ENCODE measurements at regions not wholly inside any gene's neighbourhood (a gene's known extent, or its start where the extent isn't known, plus 50 kb on each side); places are given as distances from the start of the nearest gene placed in this dataset.
A peak's percentile ranks its signal among the peaks of the same experiment; 100 is the strongest.

DNA sequence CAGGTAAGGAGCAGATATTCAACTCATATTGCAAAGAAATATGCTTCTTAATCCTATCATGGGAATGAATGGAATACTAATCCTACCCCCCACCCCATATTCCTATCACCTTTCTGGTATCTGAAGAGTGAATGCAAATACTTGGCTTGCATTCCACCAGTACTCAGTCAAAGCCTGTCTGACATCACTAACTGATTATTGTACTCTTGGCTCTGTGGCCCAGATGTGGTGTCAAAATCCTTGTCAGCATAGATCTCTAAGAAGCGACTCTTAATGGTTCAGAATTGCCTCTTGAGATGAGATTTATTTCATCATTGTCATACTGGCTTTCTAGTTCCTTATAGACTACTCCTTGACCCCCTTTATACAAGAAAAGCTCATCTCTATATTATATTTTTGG lies 604.6 kb downstream of the ADGRL2 start:
- H3K4me3 ChIP-seq (ENCODE audit: low read length) = no peak overlapping the region
- TF ChIP-seq, protein P1, sequence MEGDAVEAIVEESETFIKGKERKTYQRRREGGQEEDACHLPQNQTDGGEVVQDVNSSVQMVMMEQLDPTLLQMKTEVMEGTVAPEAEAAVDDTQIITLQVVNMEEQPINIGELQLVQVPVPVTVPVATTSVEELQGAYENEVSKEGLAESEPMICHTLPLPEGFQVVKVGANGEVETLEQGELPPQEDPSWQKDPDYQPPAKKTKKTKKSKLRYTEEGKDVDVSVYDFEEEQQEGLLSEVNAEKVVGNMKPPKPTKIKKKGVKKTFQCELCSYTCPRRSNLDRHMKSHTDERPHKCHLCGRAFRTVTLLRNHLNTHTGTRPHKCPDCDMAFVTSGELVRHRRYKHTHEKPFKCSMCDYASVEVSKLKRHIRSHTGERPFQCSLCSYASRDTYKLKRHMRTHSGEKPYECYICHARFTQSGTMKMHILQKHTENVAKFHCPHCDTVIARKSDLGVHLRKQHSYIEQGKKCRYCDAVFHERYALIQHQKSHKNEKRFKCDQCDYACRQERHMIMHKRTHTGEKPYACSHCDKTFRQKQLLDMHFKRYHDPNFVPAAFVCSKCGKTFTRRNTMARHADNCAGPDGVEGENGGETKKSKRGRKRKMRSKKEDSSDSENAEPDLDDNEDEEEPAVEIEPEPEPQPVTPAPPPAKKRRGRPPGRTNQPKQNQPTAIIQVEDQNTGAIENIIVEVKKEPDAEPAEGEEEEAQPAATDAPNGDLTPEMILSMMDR (conservative IDR thresholded peaks at IDR 0.05; ENCODE audit: low read depth, low read length) = no peak
- no peak for DNase-seq (ENCODE audit: low read depth)

- TF ChIP-seq, protein P1 (conservative IDR thresholded peaks at IDR 0.05; ENCODE audit: low read depth, low read length) = no peak
- no peak overlapping the region for H3K4me3 ChIP-seq (ENCODE audit: low read length)
- no peak for DNase-seq (ENCODE audit: low read depth)
These were observed 600.4 kb downstream of the ADGRL2 start for GRCh38 chr1:82401116-82401515.

DNA sequence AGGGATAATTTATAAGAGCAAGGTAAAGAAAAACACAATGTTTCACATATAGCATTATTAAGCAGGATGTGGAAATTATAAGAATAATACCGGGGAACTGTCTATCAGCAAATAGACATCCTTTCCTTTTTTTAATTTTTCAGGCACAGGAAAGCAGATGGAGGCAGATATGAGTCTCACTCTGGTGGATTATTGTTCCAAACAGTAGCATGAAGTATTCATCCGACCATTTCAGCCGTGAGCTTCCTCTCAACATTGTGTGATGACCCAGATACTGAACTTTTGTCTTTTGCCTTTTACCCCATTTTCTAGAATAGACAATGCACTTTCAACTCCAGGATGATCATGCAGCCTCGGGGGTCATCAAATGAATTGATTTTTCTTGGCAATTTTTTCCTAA lies 599.8 kb downstream of the ADGRL2 start:
- no peak for DNase-seq (ENCODE audit: low read depth)
- H3K4me3 ChIP-seq (ENCODE audit: low read length) = no peak overlapping the region
- TF ChIP-seq, protein P1 (conservative IDR thresholded peaks at IDR 0.05; ENCODE audit: low read depth, low read length) = no peak

- H3K4me3 ChIP-seq (ENCODE audit: low read length) = no peak overlapping the region
- DNase-seq (ENCODE audit: low read depth) = no peak
- TF ChIP-seq, protein P1 (conservative IDR thresholded peaks at IDR 0.05; ENCODE audit: low read depth, low read length) = no peak
These were observed 598.4 kb downstream of the ADGRL2 start for GRCh38 chr1:82399093-82399492.

DNA sequence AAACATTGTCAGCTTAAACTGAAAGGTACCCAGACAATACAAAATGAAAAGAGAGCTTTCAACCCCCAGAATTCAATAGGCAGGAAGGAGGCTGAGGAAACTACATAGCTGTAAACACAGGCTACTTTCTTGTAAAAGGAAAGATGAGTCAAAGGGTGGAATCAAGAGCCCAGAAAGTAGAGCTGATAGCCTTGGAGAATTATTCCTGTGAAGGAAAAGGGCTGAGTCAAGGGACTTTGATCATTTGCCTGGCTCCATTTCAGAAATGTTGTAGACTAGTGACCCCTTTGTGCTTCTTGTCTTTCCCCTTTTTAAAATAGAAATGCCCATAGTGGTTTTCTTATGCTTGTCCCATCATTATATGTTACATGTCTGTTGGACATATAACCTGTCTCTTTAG lies 597.6 kb downstream of the ADGRL2 start:
- no peak overlapping the region for H3K4me3 ChIP-seq (ENCODE audit: low read length)
- TF ChIP-seq, protein P1 (conservative IDR thresholded peaks at IDR 0.05; ENCODE audit: low read depth, low read length) = no peak
- no peak for DNase-seq (ENCODE audit: low read depth)

DNA sequence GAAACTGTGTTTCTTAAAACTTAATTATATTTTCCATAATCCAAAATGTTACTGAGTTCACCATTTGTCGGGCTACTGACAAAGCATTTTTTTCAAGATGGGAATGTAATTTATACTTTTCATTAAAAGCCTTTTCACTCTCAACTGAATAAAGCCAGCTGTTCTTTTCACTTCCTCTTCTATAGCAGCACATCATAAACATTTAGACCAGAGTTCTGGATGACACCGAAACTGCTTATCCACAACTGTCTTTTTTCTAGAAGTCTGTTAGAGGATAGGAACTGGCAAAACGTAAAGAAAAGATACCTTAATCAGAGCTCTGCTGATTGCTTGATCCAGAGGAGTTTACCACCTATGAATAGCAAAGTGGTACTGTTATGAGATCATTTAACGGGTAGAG lies 594.7 kb downstream of the ADGRL2 start:
- no peak overlapping the region for H3K4me3 ChIP-seq (ENCODE audit: low read length)
- no peak for DNase-seq (ENCODE audit: low read depth)
- TF ChIP-seq, protein P1 (conservative IDR thresholded peaks at IDR 0.05; ENCODE audit: low read depth, low read length) = no peak

- H3K4me3 ChIP-seq (ENCODE audit: low read length) = no peak overlapping the region
- DNase-seq (ENCODE audit: low read depth) = peak; percentile 10
- TF ChIP-seq, protein P1 (conservative IDR thresholded peaks at IDR 0.05; ENCODE audit: low read depth, low read length) = no peak
These were observed 592.2 kb downstream of the ADGRL2 start for GRCh38 chr1:82392946-82393345.

Data from retinal pigment epithelial cell (primary cell).